ENCODE measurements at regions not wholly inside any gene's neighbourhood (a gene's known extent, or its start where the extent isn't known, plus 50 kb on each side); places are given as distances from the start of the nearest gene placed in this dataset.
A peak's percentile ranks its signal among the peaks of the same experiment; 100 is the strongest.

DNA sequence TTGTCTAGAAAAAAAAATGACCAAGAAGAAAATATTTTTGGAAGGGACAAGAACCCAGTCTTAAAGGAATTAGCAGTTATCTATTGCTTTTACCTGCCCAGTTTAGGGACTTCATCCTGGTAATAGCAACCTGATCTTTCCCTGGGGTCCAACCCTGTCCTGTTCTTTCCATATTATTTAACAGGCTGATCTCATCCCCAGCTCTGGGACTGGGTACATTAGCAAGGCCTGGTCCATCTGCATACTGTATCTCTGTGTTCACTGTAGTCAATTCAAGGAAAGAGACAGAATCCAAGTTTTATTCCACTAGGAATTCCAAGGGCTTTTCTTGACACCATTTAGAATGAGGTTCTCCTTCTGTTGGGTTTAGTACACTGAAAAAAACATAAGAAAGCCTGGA is 191.7 kb upstream of the GADL1 start:
- no peak for DNase-seq
- intact Hi-C loops (cut with DNase I) = no loop called here
- peaks cover 0 to 15% (median 0%) of the 10 kb centered on the region in 3 donors for H3K4me1 ChIP-seq
- no peaks in the 10 kb centered on the region for H3K36me3 ChIP-seq
- no peaks in the 10 kb centered on the region for H3K9me3 ChIP-seq
- H3K4me3 ChIP-seq = no peak overlapping the region
- H3K27ac ChIP-seq = peak overlapping the region in 1 of 4 donors; percentile 5
- TF ChIP-seq POLR2A (IDR thresholded peaks at IDR 0.05) = no peak
- TF ChIP-seq, protein P1, sequence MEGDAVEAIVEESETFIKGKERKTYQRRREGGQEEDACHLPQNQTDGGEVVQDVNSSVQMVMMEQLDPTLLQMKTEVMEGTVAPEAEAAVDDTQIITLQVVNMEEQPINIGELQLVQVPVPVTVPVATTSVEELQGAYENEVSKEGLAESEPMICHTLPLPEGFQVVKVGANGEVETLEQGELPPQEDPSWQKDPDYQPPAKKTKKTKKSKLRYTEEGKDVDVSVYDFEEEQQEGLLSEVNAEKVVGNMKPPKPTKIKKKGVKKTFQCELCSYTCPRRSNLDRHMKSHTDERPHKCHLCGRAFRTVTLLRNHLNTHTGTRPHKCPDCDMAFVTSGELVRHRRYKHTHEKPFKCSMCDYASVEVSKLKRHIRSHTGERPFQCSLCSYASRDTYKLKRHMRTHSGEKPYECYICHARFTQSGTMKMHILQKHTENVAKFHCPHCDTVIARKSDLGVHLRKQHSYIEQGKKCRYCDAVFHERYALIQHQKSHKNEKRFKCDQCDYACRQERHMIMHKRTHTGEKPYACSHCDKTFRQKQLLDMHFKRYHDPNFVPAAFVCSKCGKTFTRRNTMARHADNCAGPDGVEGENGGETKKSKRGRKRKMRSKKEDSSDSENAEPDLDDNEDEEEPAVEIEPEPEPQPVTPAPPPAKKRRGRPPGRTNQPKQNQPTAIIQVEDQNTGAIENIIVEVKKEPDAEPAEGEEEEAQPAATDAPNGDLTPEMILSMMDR (IDR thresholded peaks at IDR 0.05) = no peak
- no peaks in the 10 kb centered on the region for H3K27me3 ChIP-seq

DNA sequence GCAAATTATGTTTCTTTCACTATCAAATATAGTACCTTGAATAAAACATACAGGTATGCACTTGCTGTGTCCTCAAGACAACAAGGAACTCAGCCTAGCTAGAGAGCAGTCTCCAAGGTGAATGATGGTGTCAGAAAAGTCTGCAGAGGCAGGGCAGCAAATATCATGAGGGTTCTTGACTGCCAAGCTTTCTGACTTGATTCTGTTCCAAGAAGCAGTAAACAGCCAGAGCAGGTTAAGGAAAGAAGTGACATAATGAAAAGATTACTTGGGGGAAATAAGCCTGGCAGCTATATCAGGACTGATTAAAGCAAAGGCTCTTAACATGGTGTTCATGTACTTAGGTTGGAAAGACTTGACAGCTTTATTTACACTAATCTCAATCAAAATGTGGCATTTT is 192.2 kb upstream of the GADL1 start:
- Histone ChIP-seq H3K36me3 (no peaks in the 10 kb centered on the region), H3K27ac (peak overlapping the region in 1 of 4 donors; percentile 5)
- DNase-seq = no peak

GRCh38 chr3:31091748-31092147 is 197.3 kb upstream of the GADL1 start:
- TF ChIP-seq, protein P1 (IDR thresholded peaks at IDR 0.05) = no peak
- TF ChIP-seq POLR2A (IDR thresholded peaks at IDR 0.05) = no peak
- H3K36me3 ChIP-seq = no peaks in the 10 kb centered on the region
- H3K27me3 ChIP-seq = no peaks in the 10 kb centered on the region
- no peak for DNase-seq
- intact Hi-C loops (cut with DNase I) = no loop called here
- H3K4me3 ChIP-seq = no peak overlapping the region
- H3K9me3 ChIP-seq = no peaks in the 10 kb centered on the region
- 44% methylated on average over 2 of the region's 2 CpGs; no CpG with 5 or more reads in 1 of the 2 donors for WGBS, 2 donors
- H3K27ac ChIP-seq = no peak overlapping the region
- H3K4me1 ChIP-seq = peaks cover 0 to 12% (median 0%) of the 10 kb centered on the region in 3 donors

More for the DNA sequence above, 192.2 kb upstream of the GADL1 start:
- Histone ChIP-seq H3K27me3 (no peaks in the 10 kb centered on the region), H3K9me3 (no peaks in the 10 kb centered on the region), H3K4me3 (no peak overlapping the region), H3K4me1 (peaks cover 0 to 15% (median 0%) of the 10 kb centered on the region in 3 donors)
- TF ChIP-seq POLR2A (IDR thresholded peaks at IDR 0.05) = no peak
- TF ChIP-seq, protein P1 (IDR thresholded peaks at IDR 0.05) = no peak
- intact Hi-C loops (cut with DNase I) = no loop called here

DNA sequence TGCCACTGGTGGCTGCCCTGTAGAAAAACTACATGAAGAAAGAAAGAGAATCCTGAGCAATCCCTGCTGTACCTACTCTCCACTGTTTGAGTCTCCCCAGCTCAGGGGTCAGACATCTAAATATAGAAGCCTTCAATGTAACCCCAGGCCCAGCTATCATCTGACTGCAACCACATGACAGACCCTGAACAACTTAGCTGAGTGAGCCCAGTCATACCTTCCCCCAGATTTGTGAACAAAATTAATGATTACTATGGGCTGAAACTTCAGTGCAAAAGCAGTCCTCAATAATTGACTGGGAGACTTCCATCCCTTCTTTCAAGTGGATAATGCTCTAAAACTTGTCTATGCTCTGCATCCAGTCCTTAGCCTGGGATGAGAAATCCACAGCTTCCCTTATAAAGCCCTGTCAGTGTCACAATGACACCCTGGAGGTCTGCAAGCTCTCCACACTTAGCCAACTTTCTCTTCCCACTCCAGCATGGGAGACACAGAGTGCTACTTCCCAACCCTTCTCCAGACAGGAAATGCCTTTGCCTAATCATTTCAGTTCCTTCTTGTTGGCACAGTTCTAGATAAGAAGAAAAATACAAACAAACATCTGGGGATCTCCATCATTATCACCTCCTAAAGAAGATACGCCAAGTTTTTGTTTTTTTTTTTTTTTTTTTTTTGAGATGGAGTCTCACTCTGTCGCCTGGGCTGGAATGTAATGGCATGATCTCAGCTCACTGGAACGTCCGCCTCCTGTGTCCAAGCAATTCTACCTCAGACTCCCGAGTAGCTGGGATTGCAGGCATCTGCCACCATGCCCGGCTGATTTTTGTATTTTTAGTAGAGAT is 198.5 kb upstream of the GADL1 start:
- TF ChIP-seq POLR2A (IDR thresholded peaks at IDR 0.05) = no peak
- TF ChIP-seq, protein P1 (IDR thresholded peaks at IDR 0.05) = no peak
- intact Hi-C loops (cut with DNase I) = no loop called here
- Histone ChIP-seq H3K27ac (no peak overlapping the region), H3K4me1 (peaks cover 0 to 6% (median 0%) of the 10 kb centered on the region in 3 donors), H3K4me3 (no peak overlapping the region), H3K9me3 (no peaks in the 10 kb centered on the region), H3K36me3 (no peaks in the 10 kb centered on the region), H3K27me3 (no peaks in the 10 kb centered on the region)
- WGBS, 2 donors = 56 to 65% methylated on average over 6 of the region's 6 CpGs
- DNase-seq = no peak

GRCh38 chr3:31093606-31094005 is 199.1 kb upstream of the GADL1 start:
- Histone ChIP-seq H3K9me3 (no peaks in the 10 kb centered on the region), H3K27me3 (no peaks in the 10 kb centered on the region), H3K36me3 (no peaks in the 10 kb centered on the region), H3K4me3 (no peak overlapping the region), H3K4me1 (peaks cover 0 to 6% (median 0%) of the 10 kb centered on the region in 3 donors), H3K27ac (no peak overlapping the region)
- TF ChIP-seq, protein P1 (IDR thresholded peaks at IDR 0.05) = no peak
- TF ChIP-seq POLR2A (IDR thresholded peaks at IDR 0.05) = no peak
- DNase-seq = no peak
- intact Hi-C loops (cut with DNase I) = no loop called here
- 35 to 80% methylated on average over 3 of the region's 3 CpGs for WGBS, 2 donors

Data from esophagus squamous epithelium (tissue), 5 donors.